GM18499 (cell line): ENCODE measurements at regions not wholly inside any gene's neighbourhood (a gene's known extent, or its start where the extent isn't known, plus 50 kb on each side); places are given as distances from the start of the nearest gene placed in this dataset.
"Not testable (repeated sequence)": the region's sequence is repeated elsewhere in the genome, so short reads cannot be mapped to it uniquely, and the experiment has no call there.

Experiments
- ATAC-seq: cut with Tn5 transposase; IDR thresholded peaks from one replicate; pipeline ENCODE4 v1.9.1; 2021; ENCODE audit warnings: moderate number of reproducible peaks; ENCODE audit not compliant: insufficient read depth, unreplicated experiment

DNA sequence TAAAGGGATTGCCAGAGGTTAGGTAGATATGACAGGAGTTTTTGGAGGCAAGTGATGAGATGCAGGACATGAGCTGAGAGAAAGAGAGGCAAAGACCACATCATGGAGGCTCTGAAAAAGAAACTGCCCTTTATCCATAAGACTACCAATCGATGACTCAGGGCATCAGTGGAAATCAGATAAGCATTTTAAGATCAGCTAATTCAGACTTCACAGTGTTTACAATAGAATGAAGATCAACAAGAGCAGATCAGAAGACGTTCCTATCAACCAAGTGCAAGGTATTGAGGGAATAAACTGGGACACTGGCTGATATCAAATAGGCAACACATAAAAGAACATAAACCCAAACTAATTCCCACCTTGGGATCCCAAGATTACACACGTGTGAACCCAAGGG lies 227.2 kb downstream of the SLCO4C1 start:
- no peak for ATAC-seq

DNA sequence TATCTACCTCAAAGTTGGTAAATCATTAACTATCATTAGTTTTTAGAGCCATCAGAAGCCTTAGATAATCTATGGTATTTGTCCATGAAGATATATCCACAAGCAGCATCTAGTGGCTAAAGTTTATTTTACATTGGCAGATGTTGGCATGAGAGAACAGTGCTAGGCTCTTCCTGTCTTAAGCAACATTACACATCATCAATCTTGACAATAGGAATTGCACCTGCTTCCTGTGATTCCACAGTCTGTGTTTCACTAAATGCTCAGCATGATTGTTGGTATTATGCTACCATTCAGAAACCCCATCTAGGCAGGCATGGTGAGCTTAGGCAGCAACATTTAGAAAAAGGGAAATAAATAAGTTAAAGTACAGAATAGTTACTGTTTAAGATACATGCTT lies 246.6 kb downstream of the SLCO4C1 start:
- ATAC-seq: no peak

DNA sequence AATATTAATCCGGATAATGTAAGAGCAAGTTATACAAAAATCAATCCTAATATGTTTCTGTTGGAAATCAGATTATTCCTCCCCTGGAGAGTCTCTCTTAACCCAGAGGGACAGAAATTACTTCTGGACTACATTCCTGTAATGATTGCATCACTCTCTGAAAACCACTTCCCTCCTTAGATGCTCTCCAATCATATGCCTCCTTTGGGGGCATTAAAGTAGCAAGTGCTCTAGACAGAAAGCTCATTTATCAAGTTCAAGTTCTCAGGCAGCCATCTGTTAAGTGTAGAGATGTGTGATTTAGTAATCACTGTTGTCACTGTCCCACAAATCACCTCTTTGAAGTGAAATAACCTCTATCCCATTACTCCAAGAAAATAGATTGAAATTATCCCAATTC lies 247.1 kb downstream of the SLCO4C1 start:
- ATAC-seq: no peak

DNA sequence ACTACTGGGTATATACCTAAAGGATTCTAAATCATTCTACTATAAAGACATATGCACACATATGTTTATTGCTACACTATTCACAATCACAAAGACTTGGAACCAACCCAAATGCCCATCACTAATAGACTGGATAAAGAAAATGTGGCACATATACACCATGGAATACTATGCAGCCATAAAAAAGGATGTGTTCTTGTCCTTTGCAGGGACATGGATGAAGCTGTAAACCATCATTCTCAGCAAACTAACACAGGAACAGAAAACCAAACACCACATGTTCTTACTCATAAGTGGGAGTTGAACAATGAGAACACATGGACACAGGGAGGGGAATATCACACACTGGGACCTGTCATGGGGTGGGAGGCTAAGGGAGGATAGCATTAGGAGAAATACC lies 249.0 kb downstream of the SLCO4C1 start:
- not testable (repeated sequence) for ATAC-seq

DNA sequence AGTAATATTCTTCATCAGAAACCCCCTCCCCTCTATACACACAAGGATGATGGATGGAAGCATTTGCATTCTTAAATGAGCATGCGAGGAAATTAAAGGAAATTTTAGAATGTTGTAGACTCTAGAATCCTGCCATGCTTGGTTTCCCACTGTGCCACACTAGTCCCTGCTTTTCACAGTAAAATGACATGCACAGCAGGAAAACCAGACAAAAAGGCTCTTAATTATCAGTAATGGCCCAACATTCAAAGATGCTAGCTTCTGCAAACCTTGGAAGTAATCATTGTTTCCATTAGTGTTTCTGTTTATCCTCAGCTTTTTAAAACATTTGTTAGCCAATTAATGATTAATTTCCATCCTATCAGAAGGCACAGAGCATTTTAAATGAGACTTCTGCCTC lies 255.8 kb downstream of the SLCO4C1 start:
- no peak for ATAC-seq

DNA sequence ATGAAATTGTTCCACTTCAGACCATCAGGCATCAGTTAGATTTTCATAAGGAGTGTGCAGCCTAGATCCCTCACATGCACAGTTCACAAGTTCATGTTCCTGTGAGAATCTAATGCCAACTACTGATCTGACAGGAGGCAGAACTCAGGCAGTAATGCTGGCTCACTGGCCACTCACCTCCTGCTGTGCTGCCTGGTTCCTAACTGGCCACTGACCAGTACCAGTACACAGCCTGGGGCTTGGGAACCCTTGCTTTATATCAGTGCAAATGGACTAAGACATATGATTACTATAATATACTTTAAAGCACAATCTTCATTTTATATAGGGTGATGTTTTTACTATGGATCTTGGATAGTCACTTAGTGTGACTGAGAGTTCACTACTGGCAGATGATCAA lies 259.2 kb downstream of the SLCO4C1 start:
- no peak for ATAC-seq

DNA sequence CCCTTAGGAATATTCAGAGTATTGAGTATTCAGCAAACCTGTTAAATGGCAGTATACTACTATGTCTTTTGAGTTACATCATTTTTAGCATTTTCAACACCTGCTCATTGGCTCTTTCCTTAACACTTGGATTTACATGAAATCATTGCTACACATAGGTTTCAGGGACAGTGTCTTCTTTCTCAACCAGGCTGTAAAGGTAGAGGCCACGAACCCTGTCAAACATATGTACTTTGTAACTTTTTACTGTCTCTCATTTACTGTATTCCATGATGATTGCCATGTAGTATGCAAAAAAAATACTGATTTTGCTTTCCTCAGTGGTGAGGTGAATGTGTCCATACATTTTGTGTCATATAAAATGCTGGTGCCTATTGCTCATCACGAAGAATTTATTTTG lies 264.4 kb downstream of the SLCO4C1 start:
- ATAC-seq: no peak

DNA sequence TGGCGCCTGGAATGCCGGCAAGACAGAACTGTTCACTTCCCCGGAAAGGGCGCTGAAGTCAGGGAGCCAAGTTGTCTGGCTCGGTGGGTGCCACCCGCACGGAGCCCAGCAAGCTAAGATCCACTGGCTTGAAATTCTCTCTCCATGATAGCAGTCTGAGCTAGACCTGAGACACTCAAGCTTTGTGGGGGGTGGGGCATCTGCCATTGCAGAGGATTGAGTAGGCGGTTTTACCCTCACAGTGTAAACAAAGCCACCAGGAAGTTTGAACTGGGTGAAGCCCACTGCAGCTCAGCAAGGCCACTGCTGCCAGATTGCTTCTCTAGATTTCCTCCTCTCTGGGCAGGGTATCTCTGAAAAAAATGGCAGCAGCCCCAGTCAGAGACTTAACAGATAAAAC lies 277.4 kb downstream of the SLCO4C1 start:
- ATAC-seq: no peak

DNA sequence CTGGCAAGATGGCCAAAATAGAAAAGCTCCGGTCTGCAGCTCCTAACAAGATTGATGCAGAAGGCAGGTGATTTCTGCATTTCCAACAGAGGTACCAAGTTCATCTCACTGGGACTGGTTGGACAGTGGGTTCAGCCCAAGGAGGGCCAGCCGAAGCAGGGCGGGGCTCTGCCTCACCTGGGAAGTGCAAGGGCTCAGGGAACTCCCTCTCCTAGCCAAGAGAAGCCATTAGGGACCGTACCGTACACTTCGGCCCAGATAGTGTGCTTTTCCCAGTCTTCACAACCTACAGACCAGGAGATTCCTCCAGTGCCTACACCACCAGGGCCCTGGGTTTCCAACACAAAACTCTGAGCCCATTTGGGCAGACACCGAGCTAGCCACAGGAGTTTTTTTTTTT lies 277.8 kb downstream of the SLCO4C1 start:
- no peak for ATAC-seq

DNA sequence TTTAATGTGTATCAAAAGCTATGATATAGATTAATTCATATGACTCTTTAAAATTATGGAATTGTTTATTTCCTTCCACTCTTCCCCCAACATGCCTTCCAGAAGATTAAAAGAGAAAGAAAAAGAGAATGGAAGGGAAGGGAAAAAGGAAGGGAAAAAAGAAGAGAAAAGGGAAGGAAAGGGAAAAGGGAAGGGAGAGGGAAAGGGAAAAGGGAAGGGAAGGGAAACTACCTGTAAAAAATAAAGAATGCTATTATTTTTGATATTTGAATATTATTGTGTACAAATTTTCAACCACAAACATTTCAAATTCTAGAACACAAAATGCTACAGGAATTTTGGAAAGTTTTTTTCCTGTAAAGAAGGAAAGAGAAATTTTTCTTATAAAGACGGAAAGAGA lies 281.7 kb downstream of the SLCO4C1 start:
- no peak for ATAC-seq

DNA sequence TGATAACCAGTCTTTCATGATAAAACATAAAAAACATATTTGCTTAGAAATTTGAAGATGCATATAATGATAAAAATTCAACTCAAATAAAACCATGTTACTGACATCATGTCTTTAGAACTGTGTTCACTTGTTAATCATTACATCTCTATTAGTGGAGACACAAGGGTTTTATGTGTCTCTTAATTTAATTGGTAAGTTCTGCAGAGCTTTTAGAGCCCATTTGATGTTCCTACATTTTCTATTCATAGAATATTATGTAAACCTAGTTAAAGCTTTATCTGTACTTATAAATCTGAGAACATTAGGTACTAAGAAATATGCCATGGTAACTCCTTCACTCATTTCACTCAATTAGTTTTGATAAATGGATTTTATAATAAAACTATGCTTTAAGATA lies 285.4 kb downstream of the SLCO4C1 start:
- no peak for ATAC-seq

DNA sequence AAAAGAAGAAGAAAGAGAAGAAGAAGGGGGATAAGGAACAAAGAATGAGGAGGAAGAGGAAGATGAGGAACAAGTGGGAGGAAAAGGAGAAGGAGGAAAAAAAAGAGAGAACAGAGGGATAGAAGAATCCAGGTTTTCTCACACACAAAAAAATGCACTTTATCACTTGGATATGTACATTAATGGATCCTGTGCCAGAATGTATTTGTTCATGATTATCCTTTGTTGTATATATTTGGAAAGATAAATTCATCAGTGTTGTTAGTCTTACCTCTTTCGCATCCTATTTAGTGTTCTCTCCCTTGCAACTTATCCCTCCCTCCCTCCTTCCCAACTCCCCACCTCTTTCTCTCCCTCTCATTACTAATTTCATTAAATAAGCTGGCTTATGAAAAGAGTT lies 298.8 kb downstream of the SLCO4C1 start:
- ATAC-seq: no peak

DNA sequence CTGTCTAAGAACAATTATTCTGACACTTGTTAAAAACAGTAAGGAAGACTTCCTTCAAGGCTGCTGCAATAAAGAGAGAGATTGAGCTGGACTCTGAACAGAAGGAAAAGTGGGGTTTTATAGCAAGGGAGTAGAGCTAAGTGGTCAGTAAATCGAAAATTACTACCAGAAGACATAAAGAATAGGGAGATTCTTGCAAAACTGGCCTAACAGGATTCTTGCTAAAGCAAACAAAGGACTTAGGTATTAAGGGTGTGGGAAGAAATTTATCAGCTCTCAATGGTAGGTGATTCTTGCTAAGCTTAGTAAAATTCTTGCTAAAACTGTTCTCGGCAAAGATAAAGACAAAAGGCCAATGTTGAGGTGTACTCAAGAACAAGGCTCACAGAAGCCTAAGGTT lies 300.5 kb downstream of the SLCO4C1 start:
- no peak for ATAC-seq

DNA sequence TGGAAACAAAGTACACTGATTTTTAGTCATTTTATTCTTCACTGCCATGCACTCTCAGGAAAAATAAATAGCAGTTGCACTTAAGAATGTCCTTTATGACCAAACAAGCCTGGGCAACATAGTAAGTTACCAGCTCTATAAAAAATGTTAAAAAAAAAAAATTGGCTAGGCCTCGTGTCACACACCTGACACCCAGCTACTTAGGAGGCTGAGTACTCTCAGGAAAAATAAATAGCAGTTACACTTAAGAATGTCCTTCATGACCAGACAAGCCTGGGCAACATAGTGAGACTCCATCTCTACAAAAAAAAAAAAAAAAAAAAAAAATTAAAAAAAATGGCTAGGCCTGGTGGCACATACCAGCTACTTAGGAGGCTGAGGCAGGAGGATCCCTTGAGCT lies 304.6 kb downstream of the SLCO4C1 start:
- no peak for ATAC-seq

DNA sequence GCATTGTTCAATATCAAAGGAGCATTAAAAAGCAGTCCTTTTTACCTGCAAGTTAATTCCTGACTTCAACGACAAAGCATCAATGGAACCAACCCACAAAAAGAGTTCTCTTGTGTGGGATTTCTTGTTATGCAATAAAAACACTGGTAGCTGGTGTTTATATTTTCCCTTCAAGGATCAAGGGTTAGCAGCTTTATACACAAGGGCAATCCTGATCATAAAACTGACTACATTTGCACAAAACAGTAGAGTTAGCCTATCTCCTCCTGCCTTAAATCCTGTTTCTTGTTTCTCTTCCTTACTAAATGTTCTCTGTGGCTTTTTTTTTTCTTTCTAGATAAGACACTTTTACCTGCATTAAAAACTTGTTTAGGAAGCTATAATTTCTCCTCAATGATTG lies 306.4 kb downstream of the SLCO4C1 start:
- ATAC-seq: no peak

DNA sequence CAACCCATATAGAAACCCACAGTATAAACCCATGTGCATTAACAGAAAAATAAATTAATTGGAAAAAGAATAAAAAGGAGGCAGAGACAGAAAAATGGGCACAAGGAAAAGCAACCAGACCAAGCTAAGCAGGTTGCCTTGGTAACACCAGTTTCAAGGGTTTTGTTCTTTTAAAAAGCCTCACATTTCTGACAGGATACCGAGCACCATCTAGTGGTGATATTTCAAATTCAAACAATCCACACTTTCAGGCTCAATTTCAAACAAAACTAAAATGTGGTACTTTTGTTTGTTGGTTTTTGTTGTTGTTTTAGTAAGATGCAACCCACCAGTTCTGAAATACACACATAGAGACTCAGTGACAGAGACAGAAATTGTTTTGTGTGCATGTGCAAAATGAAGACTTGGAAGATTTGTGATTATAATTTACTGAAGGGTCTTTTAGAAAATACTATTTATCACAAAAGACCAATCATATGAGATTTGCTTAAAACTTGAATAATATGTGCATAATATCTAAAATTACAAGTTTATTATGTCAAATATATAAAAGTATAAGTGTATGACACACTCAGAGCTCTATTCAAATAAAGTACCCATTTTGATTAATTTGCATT lies 318.2 kb downstream of the SLCO4C1 start:
- peak; percentile 88 for ATAC-seq

DNA sequence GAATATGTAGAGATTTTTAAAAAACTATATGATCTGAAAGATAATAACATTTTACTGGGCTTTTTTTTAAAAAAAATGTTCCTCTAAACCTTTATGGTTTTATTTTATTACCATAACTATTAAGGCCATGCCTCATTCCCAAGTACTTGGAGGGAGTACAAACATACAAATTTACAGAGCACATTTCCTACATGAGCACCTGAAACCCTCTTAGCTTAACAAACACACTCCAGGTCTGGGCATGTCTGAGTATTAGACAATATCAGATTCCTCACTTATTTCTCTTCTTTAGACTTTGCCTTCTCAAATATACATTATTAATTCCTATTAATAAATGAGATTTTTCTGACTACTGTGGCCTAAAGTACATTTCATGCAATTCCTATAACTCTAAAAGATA lies 319.2 kb downstream of the SLCO4C1 start:
- no peak for ATAC-seq

DNA sequence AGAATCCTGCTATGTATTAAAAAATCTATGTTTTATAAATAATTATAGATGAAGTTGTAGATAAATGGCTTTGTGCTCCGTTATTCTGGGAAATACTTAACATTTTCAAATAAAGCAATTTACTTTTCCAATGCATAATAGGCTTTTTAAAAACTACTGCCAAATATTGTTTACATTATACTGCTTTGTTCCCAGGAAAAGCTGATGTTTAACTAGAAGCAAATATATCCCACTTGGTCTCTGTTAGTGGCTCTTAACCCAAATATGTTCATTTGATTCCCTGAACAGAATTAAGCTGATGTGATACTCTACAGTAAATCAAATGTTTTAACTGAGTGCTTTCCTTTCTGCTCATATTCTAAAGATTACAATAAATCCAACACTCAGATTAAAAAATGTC lies 326.3 kb downstream of the SLCO4C1 start:
- no peak for ATAC-seq

DNA sequence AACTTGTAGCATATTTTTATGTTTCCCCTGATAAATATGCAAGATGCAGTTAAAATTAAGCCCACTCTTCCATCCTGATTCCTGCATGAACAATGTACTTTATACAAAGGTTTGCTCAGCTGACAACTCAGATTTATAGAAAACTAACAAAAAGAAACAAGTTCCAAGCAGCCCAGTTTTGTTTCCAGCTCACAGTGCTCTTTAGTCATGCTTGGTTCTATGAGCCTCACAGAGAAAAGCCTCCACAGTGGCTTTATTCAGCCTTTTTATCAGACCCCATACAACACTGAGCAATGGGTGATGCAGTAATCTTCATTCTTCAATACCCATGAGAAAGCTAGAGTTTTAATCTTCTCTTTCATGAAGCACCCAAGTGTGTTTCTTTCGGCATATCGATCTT lies 329.6 kb downstream of the SLCO4C1 start:
- no peak for ATAC-seq

DNA sequence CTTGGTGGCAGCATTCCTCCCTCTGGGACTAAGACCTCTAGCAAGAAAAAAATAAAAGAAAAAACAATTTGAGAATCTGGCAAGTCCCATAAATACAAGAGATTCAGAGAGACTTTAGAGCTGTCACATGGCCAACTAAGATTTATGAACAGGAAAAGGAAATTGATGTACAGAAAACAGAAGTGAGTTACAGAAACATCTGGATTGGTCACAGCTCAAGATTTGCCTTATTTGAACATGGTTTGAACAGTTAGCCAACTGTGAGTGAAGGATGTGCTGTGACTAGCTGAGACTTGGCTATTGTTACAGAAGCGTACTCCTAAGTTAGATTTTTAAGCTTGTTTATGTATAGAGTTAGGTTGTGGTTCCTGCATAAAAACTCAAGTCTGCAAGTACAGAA lies 340.2 kb downstream of the SLCO4C1 start:
- no peak for ATAC-seq

DNA sequence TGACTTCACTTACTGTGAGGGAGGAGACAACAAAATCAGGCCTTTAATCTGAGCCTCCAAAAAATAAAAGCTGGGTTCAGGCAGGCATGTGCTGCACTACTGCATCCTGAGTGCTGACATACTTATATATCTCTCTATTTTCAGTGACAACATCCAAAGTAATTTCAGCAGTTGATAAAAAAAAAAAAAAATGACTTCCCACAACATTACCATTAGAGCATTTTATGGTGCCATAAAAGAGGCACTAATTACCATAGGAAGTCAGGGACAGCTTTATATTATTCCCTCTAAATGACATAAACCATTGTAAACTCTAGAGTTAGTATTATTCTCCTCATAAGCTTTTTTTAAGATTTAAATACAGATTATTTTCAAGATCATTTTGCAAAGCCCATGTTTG lies 346.1 kb downstream of the SLCO4C1 start:
- ATAC-seq: no peak

DNA sequence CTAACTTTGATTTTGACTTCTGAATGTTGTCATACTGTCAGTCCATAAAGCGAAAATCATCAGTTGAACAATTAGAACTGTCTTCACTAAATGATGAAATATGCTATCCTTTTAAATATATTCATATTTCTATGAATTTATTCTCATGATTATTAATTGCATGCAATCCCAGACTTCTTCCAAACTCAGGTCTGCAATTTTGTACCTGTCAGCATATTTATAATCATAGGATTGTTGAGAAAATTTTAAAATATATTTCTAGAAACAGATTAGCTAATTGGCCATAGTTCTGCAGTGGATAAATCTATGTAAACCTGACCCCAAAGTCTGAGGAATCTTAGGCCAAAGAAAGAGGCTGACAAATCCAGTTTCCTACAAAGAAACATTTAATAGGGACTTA lies 347.5 kb downstream of the SLCO4C1 start:
- ATAC-seq: no peak

DNA sequence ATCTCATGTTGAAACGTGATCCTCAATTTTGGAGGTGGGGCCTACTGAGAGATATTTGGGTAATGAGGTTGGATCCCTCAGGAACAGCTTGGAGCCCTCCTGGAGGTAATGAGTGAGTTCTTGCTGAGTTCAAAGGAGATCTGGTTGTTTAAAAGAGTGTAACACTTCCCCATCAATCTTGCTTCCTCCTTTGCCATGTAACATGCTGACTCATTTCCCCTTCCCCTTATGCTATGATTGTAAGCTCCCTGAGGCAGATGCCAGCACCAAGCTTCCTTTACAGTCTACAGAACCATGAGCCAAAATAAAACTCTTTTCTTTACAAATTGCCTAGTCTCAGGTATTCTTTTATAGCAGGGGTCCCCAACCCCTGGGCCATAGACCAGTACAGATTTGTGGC lies 352.3 kb downstream of the SLCO4C1 start:
- no peak for ATAC-seq
